LoVo (cell line): ENCODE measurements at regions not wholly inside any gene's neighbourhood (a gene's known extent, or its start where the extent isn't known, plus 50 kb on each side); places are given as distances from the start of the nearest gene placed in this dataset.

Experiments used
- DNase-seq: peaks from one replicate; pipeline ENCODE4 v3.0.0-alpha.2; 2016; ENCODE audit warnings: low spot score

DNA sequence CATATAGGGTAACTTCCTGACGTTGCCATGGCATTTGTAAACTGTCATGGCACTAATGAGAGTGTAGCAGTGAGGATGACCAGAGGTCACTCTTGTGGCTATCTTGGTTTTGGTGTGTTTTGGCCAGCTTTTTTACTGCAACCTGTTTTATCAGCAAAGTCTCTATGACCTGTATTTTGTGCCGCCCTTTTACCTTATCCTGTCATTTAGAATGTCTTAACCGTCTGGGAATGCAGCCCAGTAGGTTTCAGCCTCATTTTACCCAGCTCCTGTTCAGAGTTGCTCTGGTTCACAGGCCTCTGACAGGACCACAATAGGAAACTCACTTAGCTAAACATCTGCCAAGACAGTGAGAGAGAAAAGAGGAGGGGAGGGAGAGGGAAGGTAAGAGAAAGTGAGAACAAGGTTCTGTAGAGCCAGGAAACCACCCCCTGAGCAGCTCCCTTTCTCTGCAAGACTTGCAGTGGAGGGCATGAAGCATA lies 64.8 kb upstream of the PLEKHG3 start:
- no peak for DNase-seq

GRCh38 chr14:64640839-64641238 lies 63.4 kb upstream of the PLEKHG3 start:
- no peak for DNase-seq

GRCh38 chr14:64641760-64642159 lies 62.5 kb upstream of the PLEKHG3 start:
- no peak for DNase-seq

GRCh38 chr14:64643709-64644108 lies 60.5 kb upstream of the PLEKHG3 start:
- no peak for DNase-seq

- no peak for DNase-seq
These were observed 59.6 kb upstream of the PLEKHG3 start for GRCh38 chr14:64644629-64645028.

DNA sequence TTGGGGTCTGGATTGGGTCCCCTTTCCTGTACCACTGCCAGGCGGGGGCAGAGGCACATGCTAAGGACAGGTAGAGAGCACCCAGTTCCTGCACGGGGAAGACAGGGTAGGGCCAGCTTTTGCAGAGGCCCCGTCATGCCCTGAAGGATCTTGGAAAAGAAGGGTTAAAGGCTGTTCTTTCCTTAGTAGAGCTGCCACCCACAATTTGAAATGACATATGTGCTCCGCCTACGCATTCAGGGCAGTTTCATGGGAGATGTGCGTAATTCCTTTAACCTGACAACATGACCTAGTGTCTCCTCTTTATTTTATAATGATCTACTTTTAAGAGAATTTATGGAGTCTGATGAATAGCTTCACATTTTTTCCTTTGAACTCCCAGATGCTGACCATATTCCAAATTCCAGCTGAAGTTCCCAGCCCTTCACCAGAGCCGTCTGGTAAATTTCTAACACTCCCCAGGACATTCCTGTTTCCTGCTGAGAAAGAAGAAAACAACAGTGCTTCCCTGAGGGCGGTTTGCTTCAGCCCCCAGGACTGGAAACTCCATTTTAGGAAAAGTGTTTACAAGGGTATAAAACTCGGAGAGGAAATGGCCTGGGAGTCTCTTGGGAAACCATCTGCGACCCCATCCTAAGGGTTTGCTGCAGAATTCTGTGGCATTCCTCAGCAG lies 58.9 kb upstream of the PLEKHG3 start:
- peak; percentile 32 for DNase-seq

DNA sequence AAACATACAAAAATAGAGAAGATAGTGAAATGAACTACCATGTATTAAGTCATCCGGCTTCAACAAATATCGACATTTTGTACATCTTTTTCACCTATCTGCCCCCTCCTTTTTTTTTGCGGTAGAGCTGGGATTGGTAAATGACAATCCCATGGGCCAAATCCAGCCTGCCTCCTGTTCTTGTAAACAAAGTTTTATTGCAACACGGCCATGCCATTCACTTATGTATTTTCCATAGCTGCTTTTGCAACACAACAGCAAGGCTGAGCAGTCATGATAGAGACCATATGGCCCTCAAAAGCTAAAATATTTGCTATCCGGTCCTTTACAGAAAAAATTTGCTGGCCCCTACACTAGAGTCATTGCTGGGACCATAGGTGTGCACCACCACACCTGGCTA lies 58.1 kb upstream of the PLEKHG3 start:
- no peak for DNase-seq

DNA sequence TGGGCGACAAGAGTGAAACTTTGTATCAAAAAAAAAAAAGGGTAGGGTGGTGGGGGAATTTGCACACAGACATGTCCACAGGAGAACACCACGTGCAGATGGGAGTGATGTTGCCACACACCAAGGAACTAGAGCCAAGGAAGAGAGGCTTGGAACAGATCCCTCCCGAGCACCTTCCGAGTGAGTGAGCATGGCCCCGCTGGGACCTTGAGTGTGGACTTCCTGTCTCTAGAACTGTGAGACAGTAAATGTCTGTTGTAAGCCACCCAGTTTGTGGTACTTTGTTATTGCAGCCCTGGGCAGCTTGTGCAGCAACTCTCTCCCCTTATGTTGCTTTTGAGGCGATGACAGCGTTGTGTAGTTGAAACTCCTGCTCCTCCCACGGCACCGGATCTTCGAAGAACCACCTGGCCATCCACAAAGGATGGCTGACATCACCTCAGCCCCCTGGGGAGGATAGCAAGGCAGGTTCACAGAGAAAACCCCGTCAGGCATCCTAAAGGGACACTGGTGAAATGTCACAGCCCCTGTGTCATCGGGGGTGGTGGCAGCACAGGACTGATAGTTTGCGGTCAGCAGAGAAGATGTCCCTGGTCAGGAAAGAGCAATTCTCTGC lies 54.7 kb upstream of the PLEKHG3 start:
- DNase-seq, result no peak

GRCh38 chr14:64653900-64654245 lies 50.4 kb upstream of the PLEKHG3 start:
- no peak for DNase-seq

DNA sequence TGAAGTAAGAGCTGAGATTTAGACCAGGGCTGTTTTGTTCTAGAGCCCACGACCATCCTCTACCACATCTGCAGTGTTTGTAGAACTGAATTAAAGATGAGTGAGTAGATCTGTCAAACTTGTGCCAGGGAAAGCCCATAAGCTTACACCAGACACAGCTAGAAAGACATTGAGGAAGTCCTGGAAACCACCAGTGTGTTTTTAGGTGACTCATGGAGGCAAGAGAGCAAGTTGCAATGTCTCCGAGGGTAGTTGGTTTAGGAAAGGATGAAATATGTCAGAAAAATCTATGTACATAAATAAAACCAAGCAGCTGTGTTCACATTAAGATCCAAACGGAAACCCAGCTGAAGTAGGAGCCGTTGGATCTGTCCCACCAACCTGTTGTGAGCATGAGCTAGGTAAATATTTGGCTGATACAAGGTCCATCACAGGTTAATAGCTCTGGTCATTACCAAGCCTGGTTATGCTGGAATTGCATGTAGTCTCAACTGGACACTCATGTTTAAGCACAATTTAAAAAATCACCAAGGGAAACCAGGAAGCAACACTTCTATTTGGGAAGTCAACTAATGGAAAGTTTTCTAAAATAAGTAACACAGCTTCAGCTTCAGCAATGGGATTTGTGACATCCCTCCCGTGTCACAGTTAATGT lies 49.9 kb upstream of the PLEKHG3 start:
- DNase-seq, result no peak
